Caco-2 (cell line): ENCODE measurements at regions not wholly inside any gene's neighbourhood (a gene's known extent, or its start where the extent isn't known, plus 50 kb on each side); places are given as distances from the start of the nearest gene placed in this dataset.
"Not testable (repeated sequence)": the region's sequence is repeated elsewhere in the genome, so short reads cannot be mapped to it uniquely, and the experiment has no call there.

Source experiments
- BruUV-seq: library from RNA; stranded (reverse); fragments of 400-500 nt; replicated peaks from 2 replicates; lab custom pipeline; 2021; lab: Mats Ljungman, UMichigan
- CTCF ChIA-PET: fragments of 300-600 bp; sonication (Branson Sonifier 250); formaldehyde crosslinking; loops from one replicate; lab custom pipeline; 2022; ENCODE audit warnings: antibody characterized with exemption; lab: Charles Lee
- POLR2A ChIA-PET: fragments of 300-600 bp; sonication (Branson Sonifier 250); formaldehyde crosslinking; loops from one replicate; lab custom pipeline; 2022; ENCODE audit warnings: antibody characterized with exemption; lab: Charles Lee
- DNase-seq, 2 experiments: peaks; one replicate each; pipeline versions ENCODE4 v3.0.0 to v3.0.0-alpha.2; 2020 to 2022
- H3K27me3 ChIP-seq: replicated peaks from 2 replicates; pipeline ENCODE4 v1.6.0; 2011; ENCODE audit warnings: low read length; ENCODE audit not compliant: control insufficient read depth, insufficient read depth
- H3K36me3 ChIP-seq: 2 replicates; pipeline ENCODE4 v1.5.1; 2011; ENCODE audit warnings: low read length; ENCODE audit not compliant: control insufficient read depth, insufficient read depth
- H3K4me1 ChIP-seq: fragments of 250-450 bp; sonication (Bioruptor Pico); 2 replicates; pipeline ENCODE4 v1.5.1; 2020; ENCODE audit warnings: mild to moderate bottlenecking
- H3K4me3 ChIP-seq: 2 replicates; pipeline ENCODE4 v1.5.1; 2011; ENCODE audit warnings: low read depth, mild to moderate bottlenecking, control low read depth, low read length
- H3K9me3 ChIP-seq: fragments of 250-450 bp; sonication (Bioruptor Pico); 2 replicates; pipeline ENCODE4 v1.5.1; 2020; ENCODE audit warnings: mild to moderate bottlenecking, moderate library complexity
- H3K27ac Mint-ChIP-seq: one replicate; pipeline ENCODE4 v1.8.0; 2022; ENCODE audit warnings: mixed read lengths; ENCODE audit not compliant: unreplicated experiment
- H3K27me3 Mint-ChIP-seq: one replicate; pipeline ENCODE4 v1.8.0; 2022; ENCODE audit warnings: mixed read lengths; ENCODE audit not compliant: insufficient read depth, unreplicated experiment
- H3K36me3 Mint-ChIP-seq: one replicate; pipeline ENCODE4 v1.8.0; 2022; ENCODE audit warnings: mild to moderate bottlenecking, mixed read lengths; ENCODE audit not compliant: insufficient read depth, unreplicated experiment
- H3K4me1 Mint-ChIP-seq: one replicate; pipeline ENCODE4 v1.8.0; 2022; ENCODE audit warnings: low read depth, mixed read lengths; ENCODE audit not compliant: unreplicated experiment
- H3K4me3 Mint-ChIP-seq: one replicate; pipeline ENCODE4 v1.8.0; 2022; ENCODE audit warnings: mild to moderate bottlenecking, moderate library complexity, mixed read lengths; ENCODE audit not compliant: unreplicated experiment
- H3K9me3 Mint-ChIP-seq: one replicate; pipeline ENCODE4 v1.8.0; 2022; ENCODE audit warnings: mixed read lengths; ENCODE audit not compliant: unreplicated experiment
- CTCF ChIP-seq, 2 experiments: fragments of 200-600 bp in 1 of 2; IDR thresholded peaks; 1 replicate in 1 of 2; 2 replicates in 1 of 2; pipeline versions ENCODE4 v1.5.1 to v1.8.0; 2011 to 2022; ENCODE audit warnings: antibody characterized with exemption in 1 of 2, control low read depth in 1 of 2, inconsistent platforms in 1 of 2, low read depth in 1 of 2, low read length in 1 of 2, mild to moderate bottlenecking in 1 of 2, moderate library complexity in 1 of 2; ENCODE audit not compliant: insufficient read depth in 1 of 2, severe bottlenecking in 1 of 2, unreplicated experiment in 1 of 2
- intact Hi-C: fragments of 100-400 bp; cut with micrococcal nuclease; formaldehyde crosslinking; loops from one replicate; pipeline ENCODE4 v1.10.0; 2022; ENCODE audit not compliant: unreplicated experiment

DNA sequence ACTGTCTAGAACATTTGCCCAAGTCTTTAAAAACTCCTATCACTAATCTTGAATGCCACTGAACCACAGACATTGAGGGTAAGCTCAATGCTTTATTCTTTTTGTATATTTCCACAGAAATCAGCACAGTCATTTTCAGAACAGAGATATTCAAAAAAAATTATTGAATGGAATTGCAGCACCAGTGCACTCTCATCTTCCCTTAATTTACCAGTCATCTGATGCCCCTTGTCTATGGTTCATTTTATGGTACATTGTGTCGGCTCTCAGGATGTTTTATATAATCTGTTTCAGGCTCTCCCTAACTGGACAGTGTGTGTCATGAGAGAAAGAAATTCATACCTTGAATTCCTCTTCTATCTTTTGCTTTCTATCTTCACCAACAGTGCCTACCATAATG lies 158.4 kb upstream of the NR4A3 start:
- Histone ChIP-seq H3K4me1 (no peaks in the 10 kb centered on the region), H3K36me3 (no peaks in the 10 kb centered on the region), H3K27me3 (no peaks in the 10 kb centered on the region), H3K4me3 (no peak overlapping the region), H3K9me3 (no peaks in the 10 kb centered on the region)
- CTCF ChIA-PET = no interaction called here
- H3K36me3 Mint-ChIP-seq = no peaks in the 10 kb centered on the region
- intact Hi-C loops = no loop called here
- peaks cover 10% of the 10 kb centered on the region for H3K4me1 Mint-ChIP-seq
- no peak overlapping the region for H3K4me3 Mint-ChIP-seq
- no TSS peak for BruUV-seq
- no peak for TF ChIP-seq CTCF (IDR thresholded peaks at IDR 0.05; ENCODE audit: insufficient read depth in 1 of 2, low read depth in 1 of 2, low read length in 1 of 2, severe bottlenecking in 1 of 2, unreplicated experiment in 1 of 2)
- POLR2A ChIA-PET = no interaction called here
- peaks cover 8% of the 10 kb centered on the region for H3K27me3 Mint-ChIP-seq
- H3K27ac Mint-ChIP-seq = no peak overlapping the region
- DNase-seq = no peak
- H3K9me3 Mint-ChIP-seq = no peaks in the 10 kb centered on the region

- Mint-ChIP-seq H3K9me3 (no peaks in the 10 kb centered on the region), H3K27me3 (peaks cover 8% of the 10 kb centered on the region), H3K4me1 (peaks cover 4% of the 10 kb centered on the region), H3K4me3 (no peak overlapping the region), H3K36me3 (no peaks in the 10 kb centered on the region), H3K27ac (no peak overlapping the region)
- Histone ChIP-seq H3K27me3 (no peaks in the 10 kb centered on the region), H3K9me3 (no peaks in the 10 kb centered on the region), H3K36me3 (no peaks in the 10 kb centered on the region), H3K4me3 (no peak overlapping the region), H3K4me1 (no peaks in the 10 kb centered on the region)
- ChIA-PET POLR2A (no interaction called here), CTCF (no interaction called here)
- no peak for TF ChIP-seq CTCF (IDR thresholded peaks at IDR 0.05; ENCODE audit: insufficient read depth in 1 of 2, low read depth in 1 of 2, low read length in 1 of 2, severe bottlenecking in 1 of 2, unreplicated experiment in 1 of 2)
- BruUV-seq = no TSS peak
- intact Hi-C loops = no loop called here
- DNase-seq = no peak
These were observed 157.8 kb upstream of the NR4A3 start for GRCh38 chr9:99663856-99664255.

GRCh38 chr9:99666571-99666970 lies 155.1 kb upstream of the NR4A3 start:
- no TSS peak for BruUV-seq
- H3K9me3 ChIP-seq = no peaks in the 10 kb centered on the region
- Mint-ChIP-seq H3K27ac (no peak overlapping the region), H3K27me3 (peaks cover 16% of the 10 kb centered on the region), H3K9me3 (no peaks in the 10 kb centered on the region), H3K36me3 (no peaks in the 10 kb centered on the region), H3K4me3 (no peak overlapping the region), H3K4me1 (no peaks in the 10 kb centered on the region)
- POLR2A ChIA-PET = no interaction called here
- CTCF ChIA-PET = no interaction called here
- intact Hi-C loops = no loop called here
- no peak for DNase-seq
- no peaks in the 10 kb centered on the region for H3K36me3 ChIP-seq
- no peaks in the 10 kb centered on the region for H3K27me3 ChIP-seq
- no peak for TF ChIP-seq CTCF (IDR thresholded peaks at IDR 0.05; ENCODE audit: insufficient read depth in 1 of 2, low read depth in 1 of 2, low read length in 1 of 2, severe bottlenecking in 1 of 2, unreplicated experiment in 1 of 2)
- H3K4me1 ChIP-seq = no peaks in the 10 kb centered on the region
- H3K4me3 ChIP-seq = no peak overlapping the region

GRCh38 chr9:99670886-99671285 lies 150.8 kb upstream of the NR4A3 start:
- H3K4me3 Mint-ChIP-seq, DNase-seq, POLR2A ChIA-PET, H3K27me3 ChIP-seq, H3K4me1 ChIP-seq, H3K36me3 ChIP-seq, BruUV-seq, H3K9me3 Mint-ChIP-seq, H3K9me3 ChIP-seq, H3K36me3 Mint-ChIP-seq, H3K4me1 Mint-ChIP-seq, intact Hi-C loops, CTCF ChIA-PET, H3K27ac Mint-ChIP-seq, H3K4me3 ChIP-seq: not testable (repeated sequence)
- peaks cover 14% of the 10 kb centered on the region for H3K27me3 Mint-ChIP-seq
